Umbilical cord (tissue), 1 donor: ENCODE measurements at regions not wholly inside any gene's neighbourhood (a gene's known extent, or its start where the extent isn't known, plus 50 kb on each side); places are given as distances from the start of the nearest gene placed in this dataset.

Experiments used
- DNase-seq: peaks from one replicate; pipeline ENCODE4 v3.0.0-alpha.2; 2015; ENCODE audit warnings: low spot score

DNA sequence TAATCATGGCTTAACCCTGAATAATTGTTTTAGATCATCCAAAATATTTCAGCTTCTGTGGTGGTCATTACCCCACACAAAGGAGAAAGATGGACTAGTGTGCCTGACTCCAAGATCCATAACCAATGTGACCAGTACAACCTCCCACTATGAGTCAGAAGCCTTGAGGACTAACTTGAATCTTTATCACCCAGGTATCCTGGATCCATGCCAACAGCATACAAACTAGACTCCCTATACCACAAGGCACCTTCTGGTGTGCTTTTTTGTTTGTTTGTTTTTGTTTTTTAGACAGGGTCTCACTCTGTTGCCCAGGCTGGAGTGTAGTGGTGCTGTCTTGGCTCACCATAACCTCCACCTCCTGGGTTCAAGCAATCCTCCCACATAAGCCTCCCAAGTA, 317.7 kb downstream of the VPS13C start:
- no peak for DNase-seq

DNA sequence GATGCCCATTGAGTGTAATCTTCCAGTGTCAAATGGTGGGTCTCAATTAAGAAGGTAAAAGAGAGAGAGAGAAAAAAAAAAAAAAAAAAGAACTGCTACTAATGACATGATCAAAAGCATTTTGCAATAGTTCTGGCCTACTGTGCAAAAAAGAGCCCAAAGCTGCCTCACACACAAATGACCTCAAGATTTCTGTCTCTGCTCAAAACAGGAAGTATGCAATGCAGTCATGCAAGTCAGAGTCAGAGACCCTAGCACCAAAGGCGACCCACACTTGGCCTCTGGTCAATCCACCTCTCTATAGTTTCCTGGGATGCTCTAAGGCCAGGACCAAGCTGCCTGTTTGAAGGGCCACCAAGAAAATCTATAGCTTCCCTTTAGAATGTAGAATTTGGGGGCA, 323.5 kb downstream of the VPS13C start:
- no peak for DNase-seq

DNA sequence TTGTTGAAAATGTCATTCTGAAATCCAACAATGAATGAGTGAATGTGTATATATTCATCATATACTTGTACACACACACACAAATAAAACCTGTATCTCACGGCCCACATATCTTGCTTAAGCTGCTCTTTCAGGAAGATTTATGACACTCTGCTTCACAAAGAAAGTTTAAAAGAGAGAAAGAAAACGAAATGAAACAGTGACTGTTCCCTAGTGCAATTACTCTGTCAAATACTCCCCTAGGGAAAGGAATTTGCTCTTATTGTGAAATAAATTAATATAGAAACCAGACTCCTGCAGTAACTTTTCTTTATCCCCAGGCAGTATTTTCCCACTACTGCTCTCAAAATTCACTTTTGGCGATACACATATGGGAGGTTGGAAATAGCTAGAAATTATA, 329.1 kb downstream of the VPS13C start:
- DNase-seq: peak; percentile 50

DNA sequence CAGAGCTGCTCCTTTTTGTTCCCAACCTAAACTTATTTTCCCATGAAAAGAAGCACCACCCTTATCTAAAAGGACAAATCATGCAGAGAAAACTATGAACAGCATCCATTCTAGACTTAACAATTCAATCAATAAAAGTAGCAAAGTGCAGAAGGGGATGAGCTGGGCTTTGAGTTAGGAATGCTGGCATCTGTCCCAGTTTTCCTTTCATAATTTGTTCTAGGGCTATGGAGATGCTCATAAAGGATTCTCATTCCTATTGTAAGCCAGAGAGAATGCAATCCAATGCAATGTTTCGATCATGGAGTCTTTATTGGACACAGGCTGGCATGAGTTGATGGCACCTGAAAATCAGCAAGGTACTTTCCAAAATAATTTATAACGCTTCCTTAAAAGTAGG, 330.6 kb downstream of the VPS13C start:
- DNase-seq: peak; percentile 51

DNA sequence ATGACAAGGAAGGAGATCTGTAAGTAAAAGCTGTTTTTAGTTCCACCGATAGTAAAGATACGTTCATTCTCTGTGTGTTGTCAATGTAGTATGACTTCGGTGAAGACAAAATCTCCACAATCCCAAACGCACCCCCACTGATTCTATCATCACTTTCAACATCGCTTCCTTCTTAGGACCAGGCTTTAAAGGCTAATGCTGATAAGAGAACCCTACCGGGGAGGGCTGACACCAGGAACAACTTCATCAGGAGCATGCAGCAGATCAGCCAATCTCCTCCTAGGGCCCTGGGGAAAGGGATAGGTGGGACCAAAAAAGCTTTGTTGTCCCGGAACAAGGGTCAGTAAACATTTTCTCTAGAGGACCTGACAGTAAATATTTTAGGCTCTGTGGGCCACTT, 334.1 kb downstream of the VPS13C start:
- peak; percentile 73 for DNase-seq

DNA sequence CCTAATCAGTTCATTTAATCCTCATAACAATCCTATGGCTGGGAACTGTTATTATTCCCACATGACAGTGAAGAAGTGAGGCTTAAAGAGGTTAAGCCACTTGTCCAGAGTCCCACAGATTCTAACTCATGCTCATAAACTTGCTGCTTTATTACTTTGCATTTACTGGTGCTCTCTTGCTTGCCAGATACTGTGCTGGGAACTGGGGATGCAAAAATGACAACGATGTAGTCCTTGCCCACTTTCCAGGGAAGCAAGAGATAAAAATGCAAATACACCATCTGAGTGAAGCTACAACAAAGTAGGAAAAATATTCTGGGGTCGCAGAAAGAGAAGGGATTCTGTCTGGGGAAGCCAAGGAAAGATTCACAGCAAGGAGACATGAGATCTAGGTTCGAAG, 335.0 kb downstream of the VPS13C start:
- peak; percentile 74 for DNase-seq

DNA sequence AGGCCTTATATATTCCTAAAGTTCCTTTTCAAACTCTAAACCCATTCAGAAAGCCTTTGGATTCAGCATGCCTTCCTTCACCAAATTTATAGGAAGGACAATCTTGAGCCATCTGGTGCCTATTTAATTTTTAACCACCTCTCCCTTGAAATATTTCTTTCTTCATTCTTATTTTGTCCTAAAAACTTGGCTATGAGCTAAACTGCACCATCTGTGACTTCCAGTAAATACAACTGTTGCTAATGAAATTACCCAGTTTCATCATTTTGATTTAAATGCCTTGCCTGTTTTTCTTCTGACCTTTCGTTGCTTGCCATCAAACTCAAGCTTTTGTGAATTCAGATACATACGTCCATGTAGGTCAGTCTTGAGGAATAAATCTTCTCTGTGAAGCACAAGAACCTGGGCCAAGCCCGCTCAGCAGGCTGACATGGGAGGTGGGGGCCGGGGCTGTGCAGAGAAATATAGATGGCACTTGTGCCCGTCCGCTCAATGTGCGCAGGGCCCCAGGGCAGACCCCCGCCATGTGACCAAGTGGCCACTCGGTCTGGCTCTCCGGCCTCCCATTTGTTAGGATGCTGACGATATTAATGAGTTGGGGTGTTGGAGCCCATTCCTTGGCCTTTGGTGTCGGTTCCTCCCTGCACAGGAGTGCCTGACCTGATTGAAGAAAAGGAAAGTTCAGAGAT, 335.9 kb downstream of the VPS13C start:
- peak; percentile 38 for DNase-seq

DNA sequence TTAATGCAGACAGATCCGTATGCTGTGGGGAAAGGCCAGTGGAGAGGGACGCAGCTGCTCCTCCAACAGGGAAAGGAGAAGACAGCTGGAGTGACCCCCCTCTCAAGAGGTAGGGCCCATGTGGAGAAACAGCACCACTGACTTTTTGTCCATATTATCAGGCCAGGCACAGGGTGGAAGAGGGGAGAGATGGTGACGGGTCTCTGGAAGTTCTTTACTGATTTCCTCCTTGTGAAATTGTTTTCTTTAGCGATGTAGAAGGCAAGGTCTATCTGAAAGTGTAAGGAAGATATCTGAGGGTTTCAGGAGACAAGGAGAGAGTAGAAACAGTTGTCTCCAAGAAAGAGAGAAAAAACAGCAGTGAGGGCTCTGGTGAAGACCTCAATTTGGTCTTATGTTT, 338.8 kb downstream of the VPS13C start:
- no peak for DNase-seq

DNA sequence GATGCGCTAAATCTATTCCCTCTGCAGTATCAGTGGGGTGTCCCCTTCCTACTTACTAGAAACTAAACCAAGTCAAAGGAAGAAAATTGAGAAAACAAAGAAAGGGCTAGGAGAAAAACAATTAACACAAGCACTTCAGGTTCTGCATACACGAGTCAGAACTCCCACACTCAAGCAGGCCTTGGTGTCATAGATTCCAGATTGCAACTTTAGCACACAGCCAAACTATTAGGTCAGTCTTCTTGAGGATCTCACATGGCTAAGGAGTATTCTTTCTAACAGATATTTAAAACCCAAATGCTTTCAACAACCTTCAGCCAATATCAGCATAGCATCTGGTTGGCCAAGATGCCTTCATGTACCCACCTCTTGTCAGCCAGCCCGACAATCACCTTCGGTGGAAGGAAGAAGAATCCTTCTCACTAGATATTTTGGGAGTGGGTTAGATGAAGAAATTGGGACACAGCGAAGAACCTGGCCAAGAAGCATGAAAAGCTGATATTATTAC, 340.0 kb downstream of the VPS13C start:
- DNase-seq: no peak

DNA sequence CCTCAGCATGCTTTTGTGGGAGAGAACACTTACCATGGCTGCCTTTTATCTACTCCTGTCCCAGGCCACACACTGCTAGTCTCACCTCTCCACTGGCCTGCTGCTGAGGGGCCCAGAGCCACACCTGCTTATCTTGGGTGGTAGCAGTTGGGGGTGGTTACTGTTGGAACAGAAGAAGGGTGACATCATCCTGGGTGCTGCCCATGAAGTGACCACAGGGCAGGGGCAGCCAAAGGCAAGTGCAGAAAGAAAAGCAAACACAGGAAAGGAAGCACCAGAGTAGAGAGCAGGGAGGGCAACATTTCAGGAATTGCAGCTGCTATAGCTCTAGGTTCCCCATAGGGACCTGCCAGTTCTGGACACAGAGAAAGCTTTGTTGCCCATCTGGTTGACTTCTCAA, 345.2 kb downstream of the VPS13C start:
- DNase-seq: no peak

DNA sequence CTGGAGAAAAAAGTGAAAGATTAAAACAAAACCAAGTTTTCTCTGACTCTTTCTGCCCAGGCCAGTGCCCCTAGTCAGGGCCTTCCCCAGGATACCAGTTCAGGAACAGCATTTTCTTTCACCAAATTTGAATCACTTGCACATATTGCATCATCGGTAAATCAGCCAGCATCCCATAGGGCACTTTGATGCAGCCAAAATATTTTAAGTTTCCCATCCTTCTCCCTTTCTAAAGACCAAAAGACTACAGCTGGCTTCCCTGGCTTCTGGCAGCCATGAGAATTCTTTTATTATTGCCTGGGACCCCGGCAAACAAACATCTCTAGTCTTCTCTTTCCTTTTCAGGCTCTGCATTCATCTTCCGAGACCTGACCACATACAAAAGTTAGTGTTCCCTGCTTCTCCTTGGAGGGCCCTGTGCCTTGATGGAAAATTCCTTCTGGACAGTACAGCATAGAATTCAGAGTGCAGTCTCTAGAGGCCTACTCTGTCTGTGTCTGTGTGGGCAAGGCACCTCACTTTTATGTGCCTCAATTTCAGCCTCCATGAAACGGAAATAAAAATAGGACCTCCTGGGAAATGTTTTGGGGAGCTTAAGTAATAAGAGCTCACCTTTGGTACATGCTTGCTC, 348.0 kb downstream of the VPS13C start:
- DNase-seq: no peak

DNA sequence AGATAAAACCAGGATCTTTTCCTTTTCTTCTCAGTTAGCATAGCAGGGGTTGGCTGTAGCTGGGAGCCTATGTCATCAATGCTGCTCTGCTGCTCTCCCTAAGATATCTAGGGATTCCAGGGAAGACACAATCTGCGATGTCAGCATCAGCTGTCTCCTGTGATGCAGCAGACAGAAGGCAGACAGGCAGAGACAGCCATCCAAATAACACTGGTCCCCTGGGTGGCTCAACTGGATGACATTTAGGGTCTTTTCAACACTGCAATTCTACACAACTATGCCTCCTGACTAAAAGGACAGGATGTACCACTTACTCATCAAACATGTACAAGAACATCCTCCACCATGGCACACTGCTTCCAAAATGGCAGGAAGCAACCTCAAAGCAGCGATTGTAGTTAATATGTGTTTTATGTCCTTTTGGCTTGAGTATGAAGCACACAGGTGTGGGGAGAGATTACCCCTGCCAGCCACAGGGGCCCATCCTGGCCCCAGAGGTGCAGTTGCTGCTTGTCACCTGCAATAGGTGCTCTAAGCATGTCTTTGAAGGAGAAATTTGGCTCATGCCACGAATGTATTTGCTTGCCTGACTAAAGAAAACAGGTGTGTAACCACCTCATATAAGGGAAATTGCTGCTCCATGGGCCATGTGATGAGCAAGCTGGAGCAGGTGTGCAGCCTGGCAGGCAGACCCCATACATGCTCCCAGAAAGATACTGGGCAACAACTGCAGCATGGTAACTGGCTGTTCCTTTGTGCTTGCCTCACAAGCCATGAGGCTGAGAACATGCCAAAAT, 357.8 kb downstream of the VPS13C start:
- peak; percentile 46 for DNase-seq

DNA sequence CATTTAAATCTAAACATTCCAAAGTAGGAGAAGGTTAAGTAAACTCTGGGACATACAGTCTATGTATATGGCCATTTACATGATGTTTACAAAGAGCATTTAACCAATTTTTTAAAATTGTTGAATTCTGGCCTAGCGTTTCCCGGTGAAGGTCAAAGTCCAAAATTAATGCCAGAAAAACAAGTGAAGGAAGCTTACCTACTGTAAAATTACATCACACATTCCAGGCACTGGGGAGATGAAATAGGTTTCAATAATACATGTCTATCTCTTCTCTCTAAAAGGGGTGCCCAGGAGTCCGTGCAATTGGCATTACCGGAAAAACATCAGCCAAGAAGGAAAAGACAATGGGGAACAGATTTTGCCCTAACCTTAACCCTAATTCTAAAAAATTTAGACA, 358.8 kb downstream of the VPS13C start:
- no peak for DNase-seq

DNA sequence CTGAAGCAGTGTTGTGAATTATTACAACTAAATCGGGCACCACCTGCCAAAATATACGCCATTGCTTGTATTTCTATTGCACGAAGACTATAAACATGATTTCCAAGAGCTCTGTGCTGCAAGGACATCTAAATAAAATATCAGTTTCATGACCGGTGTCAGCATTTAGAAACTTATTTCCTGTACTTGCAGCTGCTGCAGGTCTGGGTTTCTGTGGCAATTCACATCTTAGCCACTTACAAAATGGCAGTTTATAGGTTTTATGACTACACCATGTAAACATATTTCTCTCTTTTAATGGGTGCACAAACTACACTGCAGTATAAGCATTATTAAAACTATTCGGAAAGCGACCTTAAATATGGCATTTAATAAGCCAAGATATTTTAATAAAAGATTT, 359.4 kb downstream of the VPS13C start:
- no peak for DNase-seq

DNA sequence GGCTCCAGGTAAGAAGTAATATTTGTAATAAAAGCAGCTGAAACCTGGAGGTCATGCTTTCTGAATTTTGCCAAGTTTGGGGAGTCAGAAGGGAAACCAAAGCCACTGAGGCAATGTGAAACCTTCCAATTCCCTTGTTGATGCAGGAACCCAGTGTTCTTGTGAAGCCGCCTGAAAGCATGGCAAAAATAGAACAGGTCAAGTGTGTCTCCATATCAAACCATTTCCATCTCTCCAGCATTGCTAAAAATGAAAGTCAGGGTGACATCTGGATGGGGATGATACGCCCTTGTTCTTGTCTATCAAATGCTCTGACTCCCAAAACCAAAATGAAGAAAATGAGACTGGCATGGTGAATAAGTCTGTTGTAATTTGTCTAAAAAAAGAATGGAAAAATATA, 362.5 kb downstream of the VPS13C start:
- DNase-seq: no peak

DNA sequence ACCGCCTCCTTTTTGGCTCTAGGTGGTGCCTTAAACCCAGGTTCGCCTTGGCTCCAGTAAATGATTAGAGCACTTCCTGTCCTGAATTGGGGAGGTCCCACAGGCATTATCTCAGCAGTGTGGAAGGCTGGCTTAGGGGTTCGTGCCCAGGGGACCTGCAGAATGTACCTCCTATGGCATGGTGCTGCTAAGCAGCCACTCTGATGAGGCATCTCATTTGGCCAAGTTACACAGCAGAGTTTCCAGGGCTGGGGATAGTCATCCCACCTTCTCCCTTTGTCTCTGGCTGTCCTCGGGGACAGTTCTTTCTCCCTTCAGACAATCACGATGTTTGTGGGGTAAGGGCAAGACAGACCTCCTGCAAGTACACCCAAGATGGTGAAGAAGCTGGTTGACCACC, 371.2 kb downstream of the VPS13C start:
- no peak for DNase-seq

DNA sequence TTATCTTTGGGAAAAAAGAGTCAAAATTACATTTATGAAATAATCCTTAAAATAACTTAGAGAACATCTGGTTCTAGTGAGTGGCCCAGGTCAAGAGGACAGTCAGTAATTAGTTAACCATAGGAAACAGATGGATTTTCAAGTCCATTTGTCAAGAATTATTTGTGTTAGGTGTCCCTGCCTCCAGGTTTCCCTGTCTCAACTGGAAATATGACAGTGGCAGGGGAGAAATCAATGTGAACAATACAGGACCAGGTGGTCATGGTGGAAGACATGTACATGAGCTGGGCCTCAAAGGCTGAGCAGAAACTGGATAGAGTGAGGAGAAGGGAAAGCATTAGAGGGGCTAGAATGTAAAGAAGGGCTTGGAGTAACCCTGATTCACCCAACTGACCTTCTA, 372.6 kb downstream of the VPS13C start:
- no peak for DNase-seq

DNA sequence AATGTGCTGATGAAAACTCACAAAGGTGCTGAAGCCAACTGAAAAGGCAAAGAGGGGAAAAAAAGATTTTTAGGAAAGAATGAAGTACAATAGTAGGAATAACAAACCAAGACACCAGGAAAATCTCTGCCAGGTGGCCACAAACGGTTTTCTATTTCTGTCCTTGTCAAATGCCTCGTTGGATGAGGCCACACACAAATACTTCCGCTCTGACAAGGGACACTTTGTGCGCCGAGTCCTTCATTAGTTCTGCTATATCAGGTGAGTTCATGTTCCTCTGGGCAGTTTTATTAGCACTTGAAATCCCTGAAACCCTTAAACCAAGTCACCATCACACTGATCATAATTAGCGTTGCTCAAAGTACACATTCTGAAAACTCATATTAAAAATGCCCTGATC, 373.1 kb downstream of the VPS13C start:
- no peak for DNase-seq

DNA sequence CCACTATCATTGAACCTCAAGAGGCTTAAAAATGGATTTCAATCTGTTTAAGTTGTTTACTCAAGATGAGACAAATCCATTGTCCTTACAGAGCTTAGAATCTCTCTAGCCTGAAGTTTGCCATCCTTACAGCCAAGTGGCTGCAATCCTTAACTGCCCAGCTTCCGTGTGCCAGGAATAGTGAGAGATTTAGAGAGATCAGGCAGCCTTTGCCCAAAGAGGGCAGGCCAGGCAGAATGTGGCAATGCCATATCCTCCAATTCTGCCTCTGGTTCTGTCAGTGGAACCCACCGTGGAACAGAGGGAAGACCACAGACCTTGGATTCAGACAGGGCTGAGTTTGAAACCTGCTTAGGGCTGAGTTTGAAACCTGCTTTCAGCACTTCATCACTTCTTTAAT, 374.3 kb downstream of the VPS13C start:
- no peak for DNase-seq

DNA sequence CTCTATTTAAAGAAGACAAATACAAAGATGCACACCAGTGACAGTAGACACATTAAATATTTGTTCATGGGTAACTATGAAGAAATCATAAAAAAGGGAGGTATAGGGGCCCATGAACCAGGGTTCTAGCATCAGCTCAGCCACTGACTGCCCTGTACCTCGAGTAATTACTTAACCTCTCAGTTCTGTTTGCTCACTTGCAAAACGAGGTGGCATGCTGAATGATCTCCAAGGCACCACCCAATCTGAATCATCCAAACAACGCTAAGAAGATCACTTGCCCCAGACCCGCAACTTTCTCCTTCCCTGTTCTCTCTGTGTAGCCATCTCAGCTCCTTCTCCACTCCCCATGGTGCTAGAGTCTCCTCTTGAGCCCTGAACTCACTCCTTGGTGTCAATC, 374.7 kb downstream of the VPS13C start:
- DNase-seq: no peak

DNA sequence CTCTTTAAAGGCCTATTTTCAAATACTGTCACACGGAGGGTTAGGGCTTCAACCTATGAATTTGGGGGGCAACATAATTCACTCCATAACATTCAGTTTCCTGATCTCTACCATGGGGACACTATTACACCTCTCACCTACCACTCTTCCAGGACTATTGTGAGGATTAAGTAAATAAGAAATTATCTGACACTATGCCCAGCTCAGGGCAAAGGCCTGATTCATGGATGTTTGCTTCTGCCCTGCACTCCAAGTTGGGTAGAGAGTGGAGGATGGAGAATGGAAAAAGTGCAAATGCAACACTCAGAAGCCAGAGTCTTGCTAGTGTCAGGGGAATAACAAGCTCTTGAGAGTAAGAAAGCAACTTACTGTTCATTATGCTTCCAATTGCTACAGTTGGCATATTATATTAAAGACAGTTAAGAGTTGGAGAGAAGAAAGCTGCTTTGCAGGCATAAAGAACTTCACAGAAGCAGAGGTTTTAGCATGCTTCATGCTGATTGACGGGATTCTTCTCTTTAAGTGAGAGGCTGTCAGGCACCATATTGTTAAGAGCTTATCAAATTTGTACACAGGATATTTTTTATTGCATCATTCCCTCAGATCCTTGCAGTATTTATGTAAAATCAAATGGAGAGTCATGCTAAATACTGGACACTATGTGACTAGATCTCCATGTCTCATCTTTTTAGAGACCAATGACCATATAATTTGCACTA, 375.3 kb downstream of the VPS13C start:
- no peak for DNase-seq
